Mesendoderm (in vitro differentiated cells): ENCODE measurements at regions not wholly inside any gene's neighbourhood (a gene's known extent, or its start where the extent isn't known, plus 50 kb on each side); places are given as distances from the start of the nearest gene placed in this dataset.

ENCODE experiments used
- DNase-seq: peaks from one replicate; pipeline ENCODE4 v3.0.0; 2013
- H2AK5ac ChIP-seq: 2 replicates; pipeline ENCODE4 v1.6.1; 2013; ENCODE audit warnings: low read length, inconsistent platforms
- H2BK120ac ChIP-seq: 2 replicates; pipeline ENCODE4 v1.6.1; 2013; ENCODE audit warnings: low read depth, mild to moderate bottlenecking, low read length, moderate library complexity, mixed read lengths
- H2BK15ac ChIP-seq: replicated peaks from 2 replicates; pipeline ENCODE4 v1.6.1; 2013; ENCODE audit warnings: low read depth, mild to moderate bottlenecking, moderate library complexity
- H2BK5ac ChIP-seq: 2 replicates; pipeline ENCODE4 v1.6.1; 2013; ENCODE audit warnings: low read length, inconsistent platforms
- H3K18ac ChIP-seq: 2 replicates; pipeline ENCODE4 v1.6.1; 2013; ENCODE audit warnings: mild to moderate bottlenecking, low read length, mixed read lengths
- H3K23ac ChIP-seq: one replicate; pipeline ENCODE4 v1.6.1; 2013; ENCODE audit warnings: low read length
- H3K27ac ChIP-seq: 2 replicates; pipeline ENCODE4 v1.5.1; 2013; ENCODE audit warnings: low read depth, mild to moderate bottlenecking, inconsistent platforms, low read length, moderate library complexity
- H3K27me3 ChIP-seq: 2 replicates; pipeline ENCODE4 v1.6.1; 2013; ENCODE audit warnings: low read length, control low read depth, mild to moderate bottlenecking, inconsistent platforms; ENCODE audit not compliant: insufficient read depth, poor library complexity
- H3K36me3 ChIP-seq: 2 replicates; pipeline ENCODE4 v1.6.1; 2013; ENCODE audit warnings: low read length, inconsistent platforms; ENCODE audit not compliant: control insufficient read depth, insufficient read depth
- H3K4ac ChIP-seq: one replicate; pipeline ENCODE4 v1.6.1; 2013; ENCODE audit warnings: low read depth, mild to moderate bottlenecking, low read length, moderate library complexity
- H3K4me1 ChIP-seq: 2 replicates; pipeline ENCODE4 v1.6.1; 2013; ENCODE audit warnings: low read depth, low read length, inconsistent platforms; ENCODE audit not compliant: control insufficient read depth
- H3K4me2 ChIP-seq: 2 replicates; pipeline ENCODE4 v1.6.1; 2013; ENCODE audit warnings: low read length
- H3K4me3 ChIP-seq: 2 replicates; pipeline ENCODE4 v1.5.1; 2013; ENCODE audit warnings: mild to moderate bottlenecking, low read length
- H3K56ac ChIP-seq: one replicate; pipeline ENCODE4 v1.6.1; 2013; ENCODE audit warnings: low read length
- H3K79me1 ChIP-seq: 2 replicates; pipeline ENCODE4 v1.6.1; 2013; ENCODE audit warnings: low read length, inconsistent platforms
- H3K79me2 ChIP-seq: 2 replicates; pipeline ENCODE4 v1.6.1; 2013; ENCODE audit warnings: mild to moderate bottlenecking, low read length; ENCODE audit not compliant: control insufficient read depth, insufficient read depth
- H3K9ac ChIP-seq: 2 replicates; pipeline ENCODE4 v1.6.1; 2013; ENCODE audit warnings: low read length, inconsistent platforms
- H4K5ac ChIP-seq: one replicate; pipeline ENCODE4 v1.6.1; 2013; ENCODE audit warnings: low read length
- H4K8ac ChIP-seq: one replicate; pipeline ENCODE4 v1.6.1; 2013; ENCODE audit warnings: low read depth, mild to moderate bottlenecking, control low read depth, low read length, moderate library complexity
- WGBS: extraction: QIAGEN DNeasy Blood & Tissue Kit; methylation state at CpG from one replicate; pipeline ENCODE4 v1.1.7; 2013; ENCODE audit warnings: low lambda C conversion rate, missing lambda C conversion rate; ENCODE audit not compliant: insufficient coverage; ENCODE audit errors: extremely low coverage; 5-methylcytosine and 5-hydroxymethylcytosine counted together

DNA sequence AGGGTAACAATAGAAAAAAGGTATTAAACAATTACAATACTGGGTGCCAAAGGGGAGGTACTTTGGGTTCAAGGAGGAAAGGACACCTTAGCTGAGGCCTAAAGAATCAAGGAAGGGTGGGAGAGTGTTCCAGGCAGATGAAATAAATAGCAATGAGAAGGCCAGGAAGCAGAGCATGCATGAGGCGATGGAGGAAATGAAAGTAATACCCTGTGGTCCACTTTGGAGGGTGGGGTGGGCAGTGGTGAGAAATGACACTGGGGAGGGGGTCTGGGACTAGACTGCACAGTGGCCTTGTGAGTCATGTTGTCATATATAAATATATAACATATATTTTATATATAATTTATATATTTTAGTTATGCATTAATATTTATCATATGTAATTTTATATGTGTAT is 55.9 kb downstream of the BHLHE40 start:
- WGBS, result no CpG with 5 or more reads among the region's 1 CpG
- Histone ChIP-seq H3K79me2 (no peaks in the 10 kb centered on the region), H3K23ac (no peak overlapping the region), H3K18ac (no peak overlapping the region), H2BK5ac (no peak overlapping the region), H4K5ac (no peak overlapping the region), H2BK15ac (no peak overlapping the region), H2BK120ac (no peak overlapping the region), H3K27me3 (no peaks in the 10 kb centered on the region), H4K8ac (no peak overlapping the region), H3K4me3 (no peak overlapping the region), H3K79me1 (no peaks in the 10 kb centered on the region), H3K4ac (no peak overlapping the region), H3K27ac (no peak overlapping the region), H3K9ac (no peak overlapping the region), H3K56ac (no peak overlapping the region), H3K4me2 (no peak overlapping the region), H3K36me3 (no peaks in the 10 kb centered on the region), H3K4me1 (peaks cover 2% of the 10 kb centered on the region), H2AK5ac (no peak overlapping the region)
- DNase-seq, result no peak

DNA sequence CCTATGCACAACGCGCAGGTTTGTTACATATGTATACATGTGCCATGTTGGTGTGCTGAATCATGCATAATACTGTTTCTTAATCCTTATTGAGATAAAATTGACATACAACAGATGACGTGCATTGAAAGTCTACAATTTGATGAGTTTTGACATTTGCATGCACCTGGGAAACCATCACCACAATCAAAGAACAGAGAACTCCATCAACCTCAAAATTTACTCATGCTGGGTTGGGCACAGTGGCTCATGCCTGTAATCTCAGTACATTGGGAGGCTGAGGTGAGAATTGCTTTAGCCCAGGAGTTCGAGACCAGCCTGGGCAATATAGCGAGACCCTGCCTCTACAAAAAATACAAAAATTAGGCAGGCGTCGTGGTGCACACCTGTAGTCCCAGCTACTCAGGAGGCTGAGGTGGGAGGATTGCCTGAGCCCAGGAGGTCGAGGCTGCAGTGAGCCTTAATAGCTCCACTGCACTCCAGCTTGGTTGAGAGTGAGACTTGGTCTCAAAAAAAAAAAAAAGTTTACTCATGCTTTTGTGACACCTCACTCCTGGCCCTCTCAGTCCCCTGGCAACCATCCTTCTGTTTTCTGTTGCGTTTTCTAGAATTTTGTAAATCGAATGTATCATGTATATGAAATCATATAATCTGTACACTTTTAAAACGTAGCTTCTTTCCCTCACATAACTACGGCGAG is 56.6 kb downstream of the BHLHE40 start:
- Histone ChIP-seq H3K9ac (no peak overlapping the region), H3K56ac (no peak overlapping the region), H3K18ac (no peak overlapping the region), H2BK5ac (no peak overlapping the region), H4K8ac (no peak overlapping the region), H3K23ac (no peak overlapping the region), H3K27me3 (no peaks in the 10 kb centered on the region), H3K4me1 (peaks cover 2% of the 10 kb centered on the region), H2AK5ac (no peak overlapping the region), H3K4me2 (no peak overlapping the region), H3K4me3 (no peak overlapping the region), H2BK15ac (no peak overlapping the region), H2BK120ac (no peak overlapping the region), H3K79me2 (no peaks in the 10 kb centered on the region), H3K4ac (no peak overlapping the region), H3K79me1 (no peaks in the 10 kb centered on the region), H3K27ac (no peak overlapping the region), H4K5ac (no peak overlapping the region), H3K36me3 (no peaks in the 10 kb centered on the region)
- no peak for DNase-seq
- WGBS, result no CpG with 5 or more reads among the region's 13 CpGs

DNA sequence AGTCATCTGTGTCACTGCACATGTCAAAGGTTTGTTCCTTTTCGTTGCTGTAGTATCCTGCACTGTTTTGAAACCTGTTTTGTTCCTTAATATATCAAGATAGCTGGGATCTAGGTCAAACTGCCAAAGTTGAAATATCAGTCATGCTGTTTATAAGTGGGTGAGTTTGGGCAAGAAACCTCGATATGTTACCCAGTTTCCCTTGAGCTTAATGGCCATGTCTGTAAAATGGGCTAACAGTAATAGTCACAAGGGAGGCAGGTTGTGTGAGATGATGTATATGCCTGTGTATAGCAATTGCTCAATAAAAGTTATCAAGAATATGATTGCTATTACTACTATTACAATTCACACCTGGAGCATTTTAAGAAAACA is 57.1 kb downstream of the BHLHE40 start:
- no CpG with 5 or more reads among the region's 2 CpGs for WGBS
- Histone ChIP-seq H3K23ac (no peak overlapping the region), H3K4me2 (no peak overlapping the region), H3K18ac (no peak overlapping the region), H3K79me1 (no peaks in the 10 kb centered on the region), H4K8ac (no peak overlapping the region), H3K9ac (no peak overlapping the region), H2BK120ac (no peak overlapping the region), H3K27ac (no peak overlapping the region), H3K4me3 (no peak overlapping the region), H2BK5ac (no peak overlapping the region), H3K4me1 (peaks cover 2% of the 10 kb centered on the region), H3K79me2 (no peaks in the 10 kb centered on the region), H2BK15ac (no peak overlapping the region), H4K5ac (no peak overlapping the region), H2AK5ac (no peak overlapping the region), H3K36me3 (no peaks in the 10 kb centered on the region), H3K56ac (no peak overlapping the region), H3K27me3 (no peaks in the 10 kb centered on the region), H3K4ac (no peak overlapping the region)
- DNase-seq, result no peak

DNA sequence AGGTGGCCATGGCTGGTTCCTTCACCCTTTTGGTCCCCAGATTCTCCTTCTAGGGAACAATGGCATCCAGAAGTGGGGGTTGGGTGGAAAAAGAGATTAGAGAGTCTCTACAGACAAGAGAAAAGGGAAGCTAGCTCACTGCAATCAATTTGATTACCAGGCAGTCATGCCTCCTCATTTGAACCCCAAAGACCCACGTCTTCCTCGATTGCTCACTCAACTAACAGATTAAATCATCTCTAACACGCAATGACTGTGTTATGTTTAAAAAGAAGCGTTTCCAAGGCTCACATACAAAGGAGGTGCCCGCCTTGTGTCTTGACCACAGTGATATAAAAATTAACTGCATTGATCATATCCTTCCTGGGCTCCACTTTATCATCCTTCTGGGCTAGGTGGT is 57.6 kb downstream of the BHLHE40 start:
- H3K79me1 ChIP-seq, result no peaks in the 10 kb centered on the region
- H3K4ac ChIP-seq, result no peak overlapping the region
- no peak overlapping the region for H2AK5ac ChIP-seq
- no peak overlapping the region for H3K23ac ChIP-seq
- no CpG with 5 or more reads among the region's 5 CpGs for WGBS
- no peak overlapping the region for H3K9ac ChIP-seq
- H2BK5ac ChIP-seq, result no peak overlapping the region
- H3K79me2 ChIP-seq, result no peaks in the 10 kb centered on the region
- no peak overlapping the region for H3K4me2 ChIP-seq
- H3K4me1 ChIP-seq, result peaks cover 2% of the 10 kb centered on the region
- no peak overlapping the region for H3K4me3 ChIP-seq
- H4K8ac ChIP-seq, result no peak overlapping the region
- no peak overlapping the region for H2BK120ac ChIP-seq
- H3K27me3 ChIP-seq, result no peaks in the 10 kb centered on the region
- no peak overlapping the region for H3K27ac ChIP-seq
- DNase-seq, result no peak
- H3K36me3 ChIP-seq, result no peaks in the 10 kb centered on the region
- no peak overlapping the region for H3K56ac ChIP-seq
- H4K5ac ChIP-seq, result no peak overlapping the region
- H2BK15ac ChIP-seq, result no peak overlapping the region
- H3K18ac ChIP-seq, result no peak overlapping the region

DNA sequence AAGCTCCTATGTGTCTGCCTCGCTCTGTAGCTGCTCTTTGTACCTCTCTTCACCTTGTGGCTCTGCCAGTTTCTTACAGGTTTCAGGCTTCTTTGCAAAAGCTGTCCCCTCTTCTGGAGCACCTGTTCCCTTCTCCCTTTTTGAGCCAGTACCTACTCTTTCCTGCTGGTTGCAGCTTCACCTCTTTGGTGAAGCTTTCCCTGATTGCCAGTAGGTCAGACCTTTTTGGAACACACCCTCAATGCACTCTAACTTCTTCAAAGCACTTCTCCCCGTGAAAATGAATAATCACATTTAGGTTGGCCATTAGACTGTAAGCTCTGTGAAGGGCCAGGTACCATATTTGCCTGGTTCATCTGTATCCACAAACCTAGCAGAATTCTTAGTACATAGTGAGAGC is 60.3 kb downstream of the BHLHE40 start:
- Histone ChIP-seq H4K5ac (no peak overlapping the region), H2AK5ac (no peak overlapping the region), H3K27ac (no peak overlapping the region), H3K27me3 (no peaks in the 10 kb centered on the region), H3K36me3 (no peaks in the 10 kb centered on the region), H3K79me2 (no peaks in the 10 kb centered on the region), H3K4me3 (no peak overlapping the region), H2BK120ac (no peak overlapping the region), H2BK5ac (no peak overlapping the region), H4K8ac (no peak overlapping the region), H3K9ac (no peak overlapping the region), H3K79me1 (no peaks in the 10 kb centered on the region), H3K4me1 (no peaks in the 10 kb centered on the region), H3K23ac (no peak overlapping the region), H2BK15ac (no peak overlapping the region), H3K18ac (no peak overlapping the region), H3K4ac (no peak overlapping the region), H3K4me2 (no peak overlapping the region), H3K56ac (no peak overlapping the region)
- no peak for DNase-seq
- no CpG with 5 or more reads among the region's 2 CpGs for WGBS

DNA sequence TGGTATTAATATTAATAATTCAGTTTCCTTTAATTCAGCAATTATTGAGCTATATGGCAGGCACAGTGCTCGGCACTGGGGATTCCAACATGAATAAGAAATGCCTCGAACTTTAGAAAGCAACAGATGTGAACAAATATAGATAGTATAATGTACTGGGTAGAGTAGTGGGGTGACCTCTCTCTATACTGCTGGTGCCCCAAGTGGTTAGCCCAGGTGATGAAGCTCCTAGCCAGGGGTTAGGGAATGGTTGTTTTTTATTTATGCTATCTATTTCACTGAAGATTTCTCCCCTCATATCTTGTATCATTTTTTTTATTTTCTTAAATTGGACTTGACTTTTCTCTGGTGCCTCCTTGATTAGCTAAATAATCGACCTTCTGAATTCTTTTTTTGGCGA is 62.1 kb downstream of the BHLHE40 start:
- Histone ChIP-seq H3K79me1 (no peaks in the 10 kb centered on the region), H3K4me3 (no peak overlapping the region), H3K27me3 (no peaks in the 10 kb centered on the region), H2AK5ac (no peak overlapping the region), H4K8ac (no peak overlapping the region), H3K36me3 (no peaks in the 10 kb centered on the region), H2BK120ac (no peak overlapping the region), H2BK5ac (no peak overlapping the region), H2BK15ac (no peak overlapping the region), H3K56ac (no peak overlapping the region), H3K23ac (no peak overlapping the region), H3K4ac (no peak overlapping the region), H3K9ac (no peak overlapping the region), H3K79me2 (no peaks in the 10 kb centered on the region), H3K27ac (no peak overlapping the region), H4K5ac (no peak overlapping the region), H3K18ac (no peak overlapping the region), H3K4me2 (no peak overlapping the region), H3K4me1 (no peaks in the 10 kb centered on the region)
- no peak for DNase-seq
- WGBS, result no CpG with 5 or more reads among the region's 4 CpGs
